ENCODE measurements at regions not wholly inside any gene's neighbourhood (a gene's known extent, or its start where the extent isn't known, plus 50 kb on each side); places are given as distances from the start of the nearest gene placed in this dataset.

DNA sequence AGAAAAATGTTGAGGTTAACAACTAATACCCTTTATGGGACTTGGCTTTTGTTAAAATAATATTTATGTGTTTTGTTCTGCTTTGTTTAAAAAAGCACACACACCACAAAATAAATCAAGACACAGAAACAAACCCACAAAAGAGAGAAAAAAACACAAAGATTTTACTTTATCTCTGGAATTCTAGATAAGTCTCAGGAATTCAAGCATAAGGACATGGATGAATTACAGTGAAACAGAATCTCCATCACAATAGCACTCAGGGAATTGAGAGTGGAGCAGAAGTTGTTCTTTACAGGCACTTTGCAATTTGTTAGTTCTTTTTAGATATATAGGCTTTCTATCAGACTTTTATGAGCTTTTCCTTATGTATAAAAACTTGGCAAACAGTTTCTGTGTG is 360.9 kb upstream of the ZC3H15 start:
- Histone ChIP-seq H3K4me1 (peaks cover 0 to 11% (median 0%) of the 10 kb centered on the region in 9 donors), H3K4me3 (no peak overlapping the region), H3K9me3 (no peaks in the 10 kb centered on the region), H3K36me3 (no peaks in the 10 kb centered on the region), H3K27ac (no peak overlapping the region), H3K27me3 (no peaks in the 10 kb centered on the region)
- intact Hi-C loops (cut with DNase I): no loop called here
- TF ChIP-seq, protein P1, sequence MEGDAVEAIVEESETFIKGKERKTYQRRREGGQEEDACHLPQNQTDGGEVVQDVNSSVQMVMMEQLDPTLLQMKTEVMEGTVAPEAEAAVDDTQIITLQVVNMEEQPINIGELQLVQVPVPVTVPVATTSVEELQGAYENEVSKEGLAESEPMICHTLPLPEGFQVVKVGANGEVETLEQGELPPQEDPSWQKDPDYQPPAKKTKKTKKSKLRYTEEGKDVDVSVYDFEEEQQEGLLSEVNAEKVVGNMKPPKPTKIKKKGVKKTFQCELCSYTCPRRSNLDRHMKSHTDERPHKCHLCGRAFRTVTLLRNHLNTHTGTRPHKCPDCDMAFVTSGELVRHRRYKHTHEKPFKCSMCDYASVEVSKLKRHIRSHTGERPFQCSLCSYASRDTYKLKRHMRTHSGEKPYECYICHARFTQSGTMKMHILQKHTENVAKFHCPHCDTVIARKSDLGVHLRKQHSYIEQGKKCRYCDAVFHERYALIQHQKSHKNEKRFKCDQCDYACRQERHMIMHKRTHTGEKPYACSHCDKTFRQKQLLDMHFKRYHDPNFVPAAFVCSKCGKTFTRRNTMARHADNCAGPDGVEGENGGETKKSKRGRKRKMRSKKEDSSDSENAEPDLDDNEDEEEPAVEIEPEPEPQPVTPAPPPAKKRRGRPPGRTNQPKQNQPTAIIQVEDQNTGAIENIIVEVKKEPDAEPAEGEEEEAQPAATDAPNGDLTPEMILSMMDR (IDR thresholded peaks at IDR 0.05): no peak
- no peak for DNase-seq
- no peak for ATAC-seq

DNA sequence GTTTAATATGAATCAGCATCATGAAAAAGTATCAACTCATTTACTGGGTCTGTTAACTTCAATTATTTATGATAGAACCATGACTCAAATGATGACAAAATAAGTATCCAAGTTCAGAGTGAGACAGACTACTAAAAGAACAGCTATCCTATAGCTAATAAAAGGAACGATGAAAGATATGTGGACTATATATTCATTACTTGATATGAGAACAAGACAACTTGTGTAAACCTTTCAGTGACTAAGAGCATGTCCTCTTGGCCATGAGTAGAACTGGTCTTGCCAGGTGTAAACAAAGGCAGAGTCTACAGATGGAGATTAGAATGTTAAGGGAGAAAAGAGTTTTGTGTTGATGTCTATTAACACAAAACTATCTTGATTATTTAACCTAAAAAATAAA is 360.4 kb upstream of the ZC3H15 start:
- ATAC-seq (no peak), DNase-seq (no peak)
- Histone ChIP-seq H3K4me3 (no peak overlapping the region), H3K9me3 (no peaks in the 10 kb centered on the region), H3K36me3 (no peaks in the 10 kb centered on the region), H3K27ac (no peak overlapping the region), H3K4me1 (peaks cover 0 to 16% (median 0%) of the 10 kb centered on the region in 9 donors), H3K27me3 (no peaks in the 10 kb centered on the region)
- TF ChIP-seq, protein P1 (IDR thresholded peaks at IDR 0.05): no peak
- intact Hi-C loops (cut with DNase I): no loop called here
- WGBS, 2 donors: 84 to 85% methylated on average over 1 of the region's 1 CpG

DNA sequence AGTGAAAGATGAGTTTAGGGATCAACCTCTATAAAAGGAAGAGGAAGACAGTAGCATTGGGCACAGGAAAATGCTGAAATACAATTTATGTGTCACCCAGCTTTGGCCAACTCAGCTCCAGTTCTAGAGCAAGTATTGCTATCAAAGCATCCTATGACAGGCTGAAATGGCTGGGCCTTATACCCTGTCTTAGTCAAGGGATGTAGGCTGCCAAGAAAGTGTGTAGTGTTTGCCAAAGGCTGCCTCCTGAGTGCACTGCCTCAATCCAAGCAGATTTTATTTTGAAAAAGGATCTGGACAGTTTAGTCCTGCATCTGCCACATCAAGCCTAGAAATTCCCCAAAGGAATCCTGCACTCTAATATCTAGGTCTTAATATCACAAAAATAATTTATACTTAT is 359.9 kb upstream of the ZC3H15 start:
- H3K36me3 ChIP-seq: no peaks in the 10 kb centered on the region
- no peaks in the 10 kb centered on the region for H3K27me3 ChIP-seq
- peaks cover 0 to 19% (median 0%) of the 10 kb centered on the region in 9 donors for H3K4me1 ChIP-seq
- TF ChIP-seq, protein P1 (IDR thresholded peaks at IDR 0.05): no peak
- intact Hi-C loops (cut with DNase I): no loop called here
- no peak overlapping the region for H3K4me3 ChIP-seq
- no peak overlapping the region for H3K27ac ChIP-seq
- no peaks in the 10 kb centered on the region for H3K9me3 ChIP-seq
- DNase-seq (no peak), ATAC-seq (peak in 1 of 8 donors; percentile 55)

DNA sequence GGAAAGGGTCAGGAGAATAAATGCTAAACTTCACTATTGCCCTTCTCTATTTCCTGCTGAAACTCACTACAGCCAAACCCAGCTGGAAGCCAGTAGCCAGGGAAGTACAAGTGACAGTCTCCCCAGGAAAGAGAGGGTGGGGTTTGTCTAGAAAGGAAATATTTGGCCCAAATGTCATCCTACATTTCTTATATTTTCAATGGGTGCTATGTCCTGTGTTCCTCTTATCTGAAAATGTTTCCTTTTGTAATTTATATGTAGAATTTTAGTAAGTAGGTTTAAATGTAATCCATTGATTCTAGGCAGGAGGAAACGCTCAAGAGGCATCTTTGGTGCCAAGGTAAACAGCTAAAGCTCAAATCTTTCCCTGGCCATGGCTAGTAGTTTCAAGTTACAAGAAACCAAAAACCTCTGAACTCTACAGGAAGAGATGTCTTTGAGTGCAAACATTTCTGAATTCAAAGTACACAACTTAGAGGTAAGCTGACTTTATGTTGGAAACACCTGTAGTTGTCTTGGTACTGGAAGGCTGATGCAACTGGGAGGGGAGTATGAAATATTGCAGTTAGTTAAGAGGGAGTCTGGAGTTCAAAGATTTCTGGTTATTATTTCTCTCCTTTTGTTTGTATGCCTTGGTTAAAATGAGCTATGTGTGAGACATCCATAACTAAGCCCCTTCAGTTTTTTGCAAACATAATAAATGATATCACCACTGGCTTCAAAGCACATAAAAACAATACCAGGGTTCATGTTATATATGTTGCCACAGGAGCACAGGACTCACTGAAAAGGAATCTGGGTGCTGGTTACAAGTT is 356.1 kb upstream of the ZC3H15 start:
- TF ChIP-seq, protein P1 (IDR thresholded peaks at IDR 0.05): no peak

More for the DNA sequence above, 356.1 kb upstream of the ZC3H15 start:
- Histone ChIP-seq H3K9me3 (no peaks in the 10 kb centered on the region), H3K4me3 (no peak overlapping the region), H3K27me3 (no peaks in the 10 kb centered on the region), H3K27ac (peak overlapping the region in 2 of 10 donors; percentile 13 to 33), H3K4me1 (peaks cover 0 to 19% (median 0%) of the 10 kb centered on the region in 9 donors), H3K36me3 (no peaks in the 10 kb centered on the region)
- WGBS, 2 donors: 40 to 43% methylated on average over 1 of the region's 1 CpG
- ATAC-seq (peak in 3 of 8 donors; percentile 25 to 46 (median 34)), DNase-seq (no peak)
- intact Hi-C loops (cut with DNase I): no loop called here
